ENCODE measurements at regions not wholly inside any gene's neighbourhood (a gene's known extent, or its start where the extent isn't known, plus 50 kb on each side); places are given as distances from the start of the nearest gene placed in this dataset.

GRCh38 chr4:128358231-128358912, 70.8 kb upstream of the PGRMC2 start:
- H3K9ac ChIP-seq (ENCODE audit: low read length in 3 of 3): no peak overlapping the region
- H3K36me3 ChIP-seq (ENCODE audit: control insufficient read depth in 2 of 3, insufficient read depth in 3 of 3, low read length in 3 of 3): no peaks in the 10 kb centered on the region
- FAIRE-seq (no peak), DNase-seq (no peak)
- H3K27ac ChIP-seq (ENCODE audit: low read depth in 2 of 2, low read length in 2 of 2): no peak overlapping the region
- TF ChIP-seq CTCF (IDR thresholded peaks at IDR 0.05; ENCODE audit: borderline replicate concordance, extremely low read depth, insufficient read depth): no peak
- no peaks in the 10 kb centered on the region for H3K9me3 ChIP-seq (ENCODE audit: control insufficient read depth in 2 of 3, insufficient read depth in 1 of 3, low read length in 3 of 3)
- intact Hi-C loops (cut with DNase I): no loop called here
- H3K27me3 ChIP-seq (ENCODE audit: control insufficient read depth, insufficient read depth, low read length): no peaks in the 10 kb centered on the region
- H3K4me3 ChIP-seq (ENCODE audit: low read length in 3 of 3): no peak overlapping the region
- H3K4me1 ChIP-seq (ENCODE audit: control insufficient read depth in 2 of 3, insufficient read depth in 2 of 3, low read depth in 1 of 3, low read length in 3 of 3): peaks cover 2 to 20% (median 11%) of the 10 kb centered on the region in 3 donors

DNA sequence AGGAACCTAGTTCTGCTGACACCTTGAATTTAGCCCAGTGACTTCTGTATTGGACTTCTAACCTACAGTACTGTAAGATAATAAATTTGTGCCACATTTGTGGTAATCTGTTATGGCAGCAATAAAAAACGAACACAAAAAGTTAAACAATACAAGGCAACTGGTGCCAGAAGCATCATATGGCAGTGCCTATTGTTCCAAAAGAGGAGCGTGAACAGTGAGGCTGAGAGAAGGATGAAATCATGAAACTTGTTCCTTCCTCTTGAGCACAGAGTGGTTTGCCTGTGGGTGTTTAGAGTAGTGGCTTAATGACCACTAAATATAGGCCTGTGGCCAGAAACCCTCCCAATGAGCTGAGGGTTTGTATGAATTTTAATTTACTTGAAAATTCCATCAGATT, 69.7 kb upstream of the PGRMC2 start:
- Histone ChIP-seq H3K9me3 (ENCODE audit: control insufficient read depth in 2 of 3, insufficient read depth in 1 of 3, low read length in 3 of 3) (no peaks in the 10 kb centered on the region), H3K27me3 (ENCODE audit: control insufficient read depth, insufficient read depth, low read length) (no peaks in the 10 kb centered on the region), H3K27ac (ENCODE audit: low read depth in 2 of 2, low read length in 2 of 2) (no peak overlapping the region), H3K4me1 (ENCODE audit: control insufficient read depth in 2 of 3, insufficient read depth in 2 of 3, low read depth in 1 of 3, low read length in 3 of 3) (peaks cover 2 to 20% (median 11%) of the 10 kb centered on the region in 3 donors), H3K4me3 (ENCODE audit: low read length in 3 of 3) (no peak overlapping the region), H3K9ac (ENCODE audit: low read length in 3 of 3) (no peak overlapping the region), H3K36me3 (ENCODE audit: control insufficient read depth in 2 of 3, insufficient read depth in 3 of 3, low read length in 3 of 3) (no peaks in the 10 kb centered on the region)
- intact Hi-C loops (cut with DNase I): no loop called here
- no peak for TF ChIP-seq CTCF (IDR thresholded peaks at IDR 0.05; ENCODE audit: borderline replicate concordance, extremely low read depth, insufficient read depth)
- FAIRE-seq (no peak), DNase-seq (no peak)

DNA sequence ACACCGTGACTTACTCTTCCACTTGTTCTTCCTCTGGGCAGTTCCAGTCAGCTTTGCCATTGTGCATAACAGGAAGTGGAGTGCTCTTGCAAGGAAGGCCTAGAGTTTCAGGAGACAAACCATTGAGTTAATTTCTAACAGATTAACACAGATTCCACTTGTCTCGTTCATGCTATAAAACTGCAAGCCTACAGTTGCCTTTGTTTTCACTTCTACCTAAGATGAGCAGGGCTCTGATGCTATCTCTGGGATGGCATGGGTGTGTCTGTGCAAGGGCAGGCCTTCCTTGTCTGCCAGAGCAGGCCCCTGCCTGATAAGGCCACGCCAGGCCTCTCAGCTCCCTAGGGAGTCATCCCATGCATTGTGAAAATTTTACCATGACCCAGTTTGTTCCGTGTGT, 67.7 kb upstream of the PGRMC2 start:
- intact Hi-C loops (cut with DNase I): no loop called here
- peak in 1 of 5 donors; percentile 29 for DNase-seq
- H3K9me3 ChIP-seq (ENCODE audit: control insufficient read depth in 2 of 3, insufficient read depth in 1 of 3, low read length in 3 of 3): no peaks in the 10 kb centered on the region

More for the DNA sequence above, 67.7 kb upstream of the PGRMC2 start:
- no peak overlapping the region for H3K9ac ChIP-seq (ENCODE audit: low read length in 3 of 3)
- no peak for FAIRE-seq
- no peak for TF ChIP-seq CTCF (IDR thresholded peaks at IDR 0.05; ENCODE audit: borderline replicate concordance, extremely low read depth, insufficient read depth)
- H3K27ac ChIP-seq (ENCODE audit: low read depth in 2 of 2, low read length in 2 of 2): peak overlapping the region; percentile 28 to 58
- no peaks in the 10 kb centered on the region for H3K27me3 ChIP-seq (ENCODE audit: control insufficient read depth, insufficient read depth, low read length)
- H3K36me3 ChIP-seq (ENCODE audit: control insufficient read depth in 2 of 3, insufficient read depth in 3 of 3, low read length in 3 of 3): no peaks in the 10 kb centered on the region
- peaks cover 2 to 20% (median 11%) of the 10 kb centered on the region in 3 donors for H3K4me1 ChIP-seq (ENCODE audit: control insufficient read depth in 2 of 3, insufficient read depth in 2 of 3, low read depth in 1 of 3, low read length in 3 of 3)
- H3K4me3 ChIP-seq (ENCODE audit: low read length in 3 of 3): no peak overlapping the region
